NCI-H524 treated with DMSO at 0.1 percent for 48 hours (cell line): ENCODE measurements at regions not wholly inside any gene's neighbourhood (a gene's known extent, or its start where the extent isn't known, plus 50 kb on each side); places are given as distances from the start of the nearest gene placed in this dataset.
"Not testable (repeated sequence)": the region's sequence is repeated elsewhere in the genome, so short reads cannot be mapped to it uniquely, and the experiment has no call there.

Experiments
- DNase-seq: peaks from one replicate; lab custom pipeline; 2025; lab: John Stamatoyannopoulos, UW

DNA sequence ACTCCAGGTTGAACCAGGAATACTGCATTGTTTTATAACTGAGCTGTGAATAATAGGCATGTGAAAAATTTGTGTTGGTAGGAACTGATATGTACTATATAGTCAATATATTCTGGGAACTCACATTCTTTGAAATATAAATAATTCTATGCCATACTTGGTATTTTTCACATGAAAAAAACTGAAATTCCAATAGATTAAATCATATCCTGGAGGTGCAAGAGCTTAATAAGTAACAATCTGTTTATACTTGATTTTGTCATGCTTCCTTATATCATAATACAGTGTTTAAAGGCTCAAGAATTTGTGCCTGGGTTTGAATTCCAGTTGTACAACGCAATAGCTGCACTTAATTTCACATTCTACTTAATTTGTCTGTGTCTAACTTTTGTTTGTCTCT is 387.0 kb downstream of the USP25 start:
- DNase-seq = no peak

DNA sequence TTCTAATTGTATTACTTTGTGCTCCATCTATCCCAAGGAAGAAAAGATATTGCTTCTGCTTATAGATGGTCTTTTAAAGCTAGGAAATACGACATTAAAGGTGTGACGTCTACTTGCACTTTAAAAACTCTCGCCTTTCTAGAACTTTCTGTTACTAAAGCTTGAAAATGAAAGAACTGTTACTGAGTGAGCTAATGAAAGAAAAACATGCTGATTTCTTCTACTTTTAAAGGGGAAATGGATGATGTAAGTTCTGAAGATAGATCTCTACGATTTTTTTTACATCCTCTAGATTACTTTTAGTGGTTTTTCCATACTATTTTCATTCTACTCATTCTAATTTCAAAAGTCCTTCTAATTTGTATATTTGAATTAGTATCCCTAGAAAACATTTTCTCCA is 387.5 kb downstream of the USP25 start:
- DNase-seq = no peak

DNA sequence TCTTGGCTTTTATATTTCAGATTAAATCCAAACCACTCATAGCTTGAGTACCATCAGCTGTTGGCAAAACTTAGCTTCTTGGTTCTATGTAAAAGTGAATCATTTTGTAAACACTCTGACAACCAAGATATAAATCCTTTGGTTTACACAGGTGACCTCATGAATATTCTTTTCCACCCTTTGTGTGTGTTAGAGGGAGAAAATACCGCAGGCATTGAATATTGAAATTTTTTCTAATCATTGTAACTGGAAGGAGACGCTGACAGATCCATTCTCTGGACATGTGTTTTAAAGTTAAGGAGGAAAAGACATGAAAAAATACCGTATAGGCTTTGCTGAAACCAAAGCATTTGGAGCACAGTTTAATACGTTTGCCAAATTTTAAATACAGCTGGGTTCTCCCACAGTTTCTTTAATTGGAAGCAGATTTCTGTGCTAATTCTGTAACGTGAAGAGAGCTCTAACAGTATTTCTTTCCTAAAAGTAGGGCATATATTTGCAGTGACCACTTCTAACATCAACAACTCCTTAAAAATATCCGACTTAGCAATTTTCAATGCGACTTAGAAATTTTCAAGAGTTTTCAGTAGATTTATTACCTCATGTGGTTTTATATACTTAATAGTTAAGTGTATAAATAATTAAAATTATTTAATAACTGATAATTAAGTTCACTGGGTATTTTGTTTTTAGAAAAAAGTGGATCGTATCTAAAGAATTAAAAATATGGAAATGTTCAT is 388.2 kb downstream of the USP25 start:
- no peak for DNase-seq

DNA sequence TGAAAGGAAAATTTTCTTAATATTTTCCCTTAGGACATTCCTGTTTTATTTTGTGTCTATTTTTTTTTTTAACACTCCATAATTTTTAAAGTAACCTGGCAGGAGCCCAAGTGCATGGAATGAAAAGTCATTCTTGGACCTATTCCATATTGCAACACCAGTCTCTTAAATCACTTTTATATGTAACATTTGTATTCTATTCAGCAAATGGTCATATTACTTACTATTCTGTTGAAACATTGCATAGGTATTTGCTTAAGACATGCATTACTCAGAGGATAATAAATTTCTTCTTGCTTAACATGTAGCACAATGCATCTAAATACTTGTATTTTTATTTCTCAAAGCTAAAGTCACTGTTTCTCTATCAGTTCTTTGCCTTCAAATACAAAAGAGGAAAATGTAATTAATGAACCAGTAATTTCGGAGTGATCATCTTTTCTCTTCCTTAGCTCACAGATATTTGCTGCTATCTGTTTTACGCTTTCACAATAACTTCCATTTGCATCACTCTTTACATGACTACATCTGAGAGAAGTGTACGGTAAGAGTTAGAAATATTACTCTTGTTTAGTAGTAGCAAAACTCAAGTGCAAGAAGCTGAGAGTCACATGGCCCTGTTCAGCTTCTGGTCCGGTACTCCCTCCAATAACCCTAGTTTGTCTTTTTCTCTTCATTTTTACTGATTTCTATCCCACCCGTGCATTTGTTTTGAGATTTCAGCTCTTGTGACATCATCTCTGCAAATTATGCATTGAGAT is 394.8 kb downstream of the USP25 start:
- no peak for DNase-seq

DNA sequence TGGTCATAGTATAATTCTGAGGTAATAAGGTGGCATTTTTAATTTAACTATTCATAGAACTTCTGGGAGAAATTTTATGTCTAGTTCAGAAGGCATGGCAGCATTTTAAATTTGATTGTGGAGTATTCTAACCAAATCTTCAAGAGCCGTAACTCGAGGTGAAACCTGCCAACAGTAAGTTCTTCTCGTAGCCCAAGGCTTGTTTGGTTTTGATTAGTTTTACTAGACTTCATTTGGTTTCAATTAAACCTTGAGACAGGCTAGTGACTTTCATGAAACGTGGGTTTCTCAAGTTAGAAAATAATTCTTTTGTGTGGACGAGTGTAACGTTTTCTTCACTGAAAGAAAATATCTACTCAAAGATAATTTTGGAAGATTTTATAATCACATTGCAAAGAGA is 395.5 kb downstream of the USP25 start:
- no peak for DNase-seq

DNA sequence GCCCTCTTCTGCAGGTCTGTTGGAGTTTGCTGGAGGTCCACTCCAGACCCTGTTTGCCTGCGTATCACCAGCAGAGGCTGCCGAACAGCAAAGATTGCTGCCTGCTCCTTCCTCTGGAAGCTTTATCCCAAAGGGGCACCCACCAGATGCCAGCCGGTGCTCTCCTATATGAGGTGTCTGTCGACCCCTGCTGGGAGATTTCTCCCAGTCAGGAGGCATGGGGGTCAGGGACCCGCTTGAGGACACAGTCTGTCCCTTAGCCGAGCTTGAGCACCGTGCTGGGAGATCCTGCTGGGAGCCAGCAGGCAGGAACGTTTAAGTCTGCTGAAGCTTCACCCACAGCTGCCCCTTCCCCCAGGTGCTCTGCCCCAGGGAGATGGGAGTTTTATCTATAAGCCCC is 402.7 kb downstream of the USP25 start:
- not testable (repeated sequence) for DNase-seq

DNA sequence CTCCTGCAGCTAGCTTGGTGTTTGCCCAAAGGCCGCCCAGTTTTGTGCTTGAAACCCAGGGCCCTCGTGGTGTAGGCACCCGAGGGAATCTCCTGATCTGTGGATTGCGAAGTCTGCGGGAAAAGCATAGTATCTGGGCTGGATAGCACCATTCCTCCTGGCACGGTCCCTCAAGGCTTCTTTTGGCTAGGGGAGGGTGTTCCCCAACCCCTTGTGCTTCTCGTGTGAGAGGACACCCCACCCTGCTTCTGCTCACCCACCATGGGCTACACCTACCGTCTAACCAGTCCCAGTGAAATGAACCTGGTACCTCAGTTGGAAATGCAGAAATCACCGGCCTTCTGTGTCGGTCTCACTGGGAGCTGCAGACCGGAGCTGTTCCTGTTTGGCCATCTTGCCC is 403.5 kb downstream of the USP25 start:
- no peak for DNase-seq

DNA sequence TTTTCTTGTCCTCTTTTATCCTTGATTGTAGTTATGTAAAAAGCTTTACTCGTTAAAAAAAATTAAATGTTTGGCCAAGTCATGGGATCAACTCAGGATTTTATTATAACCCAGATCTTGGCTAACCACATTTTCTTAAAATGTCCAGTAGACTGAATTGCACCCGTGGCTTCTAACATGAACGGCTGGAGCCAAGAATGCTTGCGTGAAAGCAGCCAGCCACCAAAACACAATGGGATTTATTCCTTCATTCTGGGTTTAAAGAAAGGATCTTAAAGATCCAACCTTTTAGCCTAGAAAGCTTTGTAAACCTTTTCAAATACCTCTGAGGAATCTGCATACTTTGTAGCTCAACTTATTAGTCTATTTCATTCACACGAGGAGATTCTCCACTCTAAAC is 404.4 kb downstream of the USP25 start:
- no peak for DNase-seq

DNA sequence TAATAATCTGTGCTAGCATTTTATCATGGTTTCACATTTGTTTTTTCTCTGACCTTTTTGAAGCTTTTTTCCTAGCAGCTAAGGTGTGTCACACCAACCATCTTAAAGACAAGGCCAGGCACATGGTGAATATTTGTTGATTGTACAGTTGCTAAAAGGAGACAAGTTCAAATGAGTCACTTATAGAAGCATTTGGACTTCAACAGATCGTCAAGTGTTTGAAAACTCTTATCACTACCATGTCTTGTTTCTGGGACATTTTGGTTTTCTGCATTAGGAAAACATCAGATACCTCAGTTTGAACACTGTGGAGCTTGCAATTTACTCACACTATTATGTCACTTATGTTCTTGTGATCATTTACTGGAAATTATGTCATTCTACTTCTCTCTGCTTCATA is 407.3 kb downstream of the USP25 start:
- DNase-seq = no peak

DNA sequence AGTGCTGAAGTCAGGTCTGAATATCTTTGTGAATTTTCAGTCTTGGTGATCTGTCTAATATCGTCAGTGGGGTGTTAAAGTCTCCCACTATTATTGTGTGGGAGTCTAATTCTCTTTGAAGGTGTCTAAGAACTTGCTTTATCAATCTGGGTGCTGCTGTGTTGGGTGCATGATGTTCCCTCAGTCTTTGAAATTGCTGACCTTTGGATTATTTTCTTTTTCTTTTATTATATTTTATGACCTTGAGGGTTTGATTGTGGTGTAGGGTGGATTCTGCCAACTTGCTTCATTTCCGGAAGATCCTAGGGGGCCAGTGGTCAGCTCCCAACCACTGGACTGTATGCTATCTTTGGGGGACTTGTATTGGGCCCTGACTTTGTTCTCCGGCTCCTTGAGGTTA is 415.3 kb downstream of the USP25 start:
- DNase-seq = no peak

DNA sequence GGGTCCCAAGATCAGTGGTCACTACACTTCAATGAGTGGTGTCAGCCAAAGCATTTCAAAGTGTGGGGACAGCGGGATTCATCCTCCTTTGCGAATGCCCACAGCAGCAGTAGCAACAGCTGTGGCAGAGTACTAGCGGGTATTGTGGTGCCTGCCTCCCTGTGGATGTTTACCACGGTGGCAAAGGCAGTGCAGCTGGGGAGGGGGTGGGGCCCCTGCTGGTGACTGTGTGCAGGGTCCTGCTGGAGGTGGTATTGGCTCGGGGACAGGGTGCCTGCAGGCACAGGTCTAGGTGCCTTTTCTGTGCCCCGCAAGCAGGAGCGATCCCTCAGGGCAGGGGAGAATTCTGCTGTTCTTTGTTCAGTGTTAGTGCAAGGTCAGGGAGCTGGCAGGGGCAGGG is 415.7 kb downstream of the USP25 start:
- DNase-seq = no peak

DNA sequence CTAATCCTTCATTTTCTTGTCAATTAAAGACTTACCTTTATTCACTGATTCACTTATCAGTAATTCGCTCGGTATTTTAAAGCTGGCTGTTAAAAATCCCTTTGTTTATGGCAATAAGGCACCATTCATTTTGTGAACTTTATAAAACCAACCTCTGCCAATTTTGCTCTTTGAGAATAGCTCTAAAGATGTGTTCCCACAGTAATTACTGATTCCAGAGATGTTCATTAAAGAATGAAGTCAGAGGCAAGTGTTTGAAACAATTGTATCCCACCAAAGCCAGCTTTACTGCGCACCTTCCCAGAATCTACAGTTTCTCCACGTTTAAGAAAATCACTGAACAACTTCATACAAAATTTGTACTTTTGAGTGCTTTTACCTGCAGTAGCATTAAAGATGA is 424.5 kb downstream of the USP25 start:
- no peak for DNase-seq

DNA sequence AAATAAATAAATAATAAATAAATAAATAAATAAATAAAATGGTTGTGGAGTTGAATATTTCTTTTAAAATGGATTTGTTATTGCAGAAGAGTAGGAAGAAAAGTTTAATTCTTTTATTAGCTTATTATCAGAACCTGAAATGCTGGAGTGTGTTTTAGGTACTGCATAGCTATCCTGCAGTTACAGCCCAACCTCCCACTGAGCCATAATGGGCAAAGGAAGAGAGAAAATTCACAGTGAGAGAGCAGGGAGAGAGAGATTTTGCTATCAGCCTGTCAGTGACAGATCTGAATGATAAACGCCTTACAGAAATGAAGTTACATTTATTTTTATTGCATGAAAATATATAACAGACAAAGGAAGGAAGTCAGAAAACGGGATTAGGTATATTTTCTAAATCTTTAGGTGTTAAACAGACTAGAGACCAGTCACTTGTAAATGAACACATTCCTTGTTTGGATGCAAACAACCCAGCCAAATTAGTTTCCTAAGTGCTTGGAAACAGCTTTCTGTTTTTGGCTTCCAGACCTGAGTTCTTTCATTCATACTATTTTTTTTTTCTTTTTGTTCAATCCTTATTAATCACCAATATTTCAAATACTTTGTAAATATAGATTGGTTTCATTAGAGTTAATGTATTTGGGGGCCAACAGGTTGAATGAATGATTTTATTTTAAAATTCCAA is 425.3 kb downstream of the USP25 start:
- no peak for DNase-seq

DNA sequence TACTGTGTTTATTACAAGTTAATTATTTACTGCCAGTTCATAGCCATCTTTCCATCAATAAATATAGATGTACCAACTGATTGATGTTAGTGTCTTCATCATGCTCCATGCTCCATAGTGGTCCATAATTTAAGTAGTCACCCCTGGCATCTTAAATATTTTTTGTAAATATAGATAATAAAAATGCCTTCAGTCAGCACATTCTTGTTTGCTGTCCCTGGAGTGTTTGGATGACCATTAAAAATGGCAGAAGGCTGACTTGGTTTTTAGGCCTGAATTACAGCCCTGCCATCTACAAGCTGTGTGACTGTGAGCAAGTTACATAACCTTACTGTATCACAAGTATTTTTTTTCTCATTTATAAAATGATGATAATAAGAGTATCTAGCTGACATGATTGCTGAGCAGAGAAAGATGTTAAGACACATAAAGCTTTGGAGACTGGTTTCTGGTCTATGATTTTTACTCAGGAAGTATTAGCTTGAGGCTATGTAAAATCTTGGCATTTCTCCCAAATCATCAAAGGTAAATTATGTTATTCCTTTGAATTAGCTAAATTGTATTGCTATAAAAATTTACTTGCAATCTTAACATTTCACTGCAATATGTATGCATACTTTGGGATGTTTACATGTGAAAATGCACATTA is 427.2 kb downstream of the USP25 start:
- DNase-seq = no peak

DNA sequence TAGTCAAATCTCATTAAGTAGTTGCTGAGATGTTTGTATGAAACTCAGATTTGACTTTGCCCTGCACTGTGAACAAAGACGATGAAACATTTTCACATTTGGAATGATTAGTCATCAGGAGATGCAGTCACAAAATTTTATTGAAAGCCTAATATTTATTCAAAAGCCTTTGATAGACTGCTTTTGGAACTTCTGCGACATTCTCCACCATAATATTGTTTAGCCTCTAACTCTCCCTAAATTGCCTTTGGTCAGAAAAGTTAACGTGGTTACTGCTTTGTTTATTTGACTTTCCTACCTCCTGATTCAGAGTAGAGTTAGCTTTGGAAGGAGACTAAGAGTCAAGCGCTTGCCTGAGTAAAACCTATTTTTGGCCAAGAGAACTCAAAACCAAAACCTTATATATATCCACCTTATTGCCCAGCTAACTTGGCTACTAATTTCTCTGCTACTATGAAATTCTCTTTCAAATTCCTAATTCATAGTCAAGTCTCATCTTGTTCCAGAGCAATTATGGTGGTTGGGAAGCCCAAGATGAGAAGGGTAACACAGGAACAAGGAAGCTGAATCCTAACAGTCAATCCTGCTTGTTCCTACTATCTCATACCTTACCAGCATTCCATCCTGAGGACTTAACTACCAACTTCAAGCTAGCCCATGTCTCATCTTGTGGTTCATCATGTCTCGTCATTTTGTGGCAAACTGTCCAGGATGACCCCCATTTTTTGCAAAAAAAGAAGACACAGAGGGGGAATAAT is 429.6 kb downstream of the USP25 start:
- no peak for DNase-seq

DNA sequence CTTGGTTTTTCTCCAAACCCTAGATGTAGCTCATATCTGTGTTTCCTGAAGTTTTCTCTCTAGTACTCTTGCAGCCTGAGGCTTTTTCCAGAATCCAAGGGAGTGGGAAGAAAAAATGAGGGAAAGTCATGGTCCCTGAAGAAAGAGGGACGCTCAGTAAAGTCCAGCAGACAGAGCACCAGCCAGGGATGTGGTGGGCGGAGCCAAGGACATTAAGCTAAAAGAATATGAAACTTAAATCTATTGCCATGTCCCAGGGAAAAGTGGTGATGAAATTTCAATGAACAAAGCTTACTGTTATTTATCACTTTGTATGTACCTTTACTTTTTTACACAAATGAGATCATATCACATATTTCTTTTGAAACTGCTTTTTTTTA is 430.2 kb downstream of the USP25 start:
- DNase-seq = no peak

DNA sequence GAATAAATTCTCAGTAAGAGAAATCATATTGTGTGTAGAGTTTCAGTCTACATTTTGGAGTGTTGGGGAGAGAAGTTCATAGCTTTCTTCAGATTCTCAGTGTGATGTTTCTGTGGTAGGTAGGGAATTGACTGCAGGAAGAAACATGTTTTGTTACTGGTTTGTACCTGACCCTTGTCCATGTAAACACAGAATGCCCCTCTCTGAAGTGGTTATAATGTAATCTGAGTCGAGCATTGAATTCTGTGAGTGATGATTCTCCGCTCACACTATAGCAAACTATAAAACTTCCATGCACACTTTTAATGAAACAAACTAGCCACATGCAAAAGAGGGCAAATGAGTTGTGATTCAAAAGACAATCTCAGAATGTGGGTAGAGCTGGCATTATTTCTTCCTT is 433.2 kb downstream of the USP25 start:
- no peak for DNase-seq

DNA sequence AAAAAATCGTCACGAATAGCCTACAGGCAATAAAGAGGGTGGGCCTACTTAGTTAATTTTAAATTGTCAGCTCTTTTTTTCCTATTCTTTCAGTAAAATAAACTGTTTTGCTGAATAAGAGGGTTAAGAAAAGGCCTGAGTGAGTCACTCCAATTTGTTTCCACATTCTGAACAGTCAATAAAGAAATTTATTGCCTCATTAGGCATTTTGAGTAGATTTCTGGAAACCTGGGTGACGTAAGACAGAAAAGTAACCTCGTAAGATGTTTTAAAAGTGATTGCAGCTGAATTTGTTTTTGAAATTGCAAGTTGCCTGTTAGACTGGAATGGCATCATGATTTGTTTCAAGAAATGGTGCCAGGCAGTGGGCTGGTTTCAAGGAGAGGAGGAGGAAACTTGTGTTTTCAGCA is 439.3 kb downstream of the USP25 start:
- no peak for DNase-seq

DNA sequence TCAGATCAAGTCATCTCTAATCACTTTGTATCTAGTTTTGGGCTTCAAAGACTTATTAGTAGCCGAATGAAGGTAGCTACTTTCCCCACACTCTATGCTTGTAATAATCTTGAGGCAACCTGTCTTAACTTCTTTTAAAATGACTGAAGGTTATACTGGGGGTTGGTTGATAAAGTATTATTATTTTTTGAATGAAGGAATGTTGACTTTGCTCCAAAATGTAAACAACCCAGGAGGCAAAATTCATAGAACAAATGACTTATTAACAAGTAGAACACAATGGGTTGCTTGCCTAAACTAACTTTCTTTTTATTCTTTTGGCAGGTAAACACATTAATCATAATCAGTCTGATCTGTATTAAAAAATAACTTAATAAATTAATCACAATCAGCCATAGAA is 440.0 kb downstream of the USP25 start:
- DNase-seq = no peak

DNA sequence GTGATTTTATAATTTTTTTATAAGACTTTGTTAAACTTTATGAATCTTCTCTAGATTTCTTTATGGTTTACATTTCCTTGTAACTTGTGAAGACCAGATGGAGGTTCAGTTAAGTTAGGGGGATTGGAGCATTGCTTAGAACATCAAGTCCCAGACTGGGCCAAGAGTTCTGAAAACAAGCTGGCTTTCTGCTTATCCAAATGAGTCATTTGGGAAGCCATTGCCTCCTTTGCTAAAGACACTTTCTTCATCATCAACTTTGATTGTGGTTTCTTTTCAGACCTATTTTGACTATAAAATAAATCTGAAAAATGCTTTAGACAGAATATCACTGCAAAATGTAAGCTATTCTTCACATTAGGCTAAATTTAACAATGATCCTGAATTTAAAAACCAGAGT is 446.8 kb downstream of the USP25 start:
- DNase-seq = no peak

DNA sequence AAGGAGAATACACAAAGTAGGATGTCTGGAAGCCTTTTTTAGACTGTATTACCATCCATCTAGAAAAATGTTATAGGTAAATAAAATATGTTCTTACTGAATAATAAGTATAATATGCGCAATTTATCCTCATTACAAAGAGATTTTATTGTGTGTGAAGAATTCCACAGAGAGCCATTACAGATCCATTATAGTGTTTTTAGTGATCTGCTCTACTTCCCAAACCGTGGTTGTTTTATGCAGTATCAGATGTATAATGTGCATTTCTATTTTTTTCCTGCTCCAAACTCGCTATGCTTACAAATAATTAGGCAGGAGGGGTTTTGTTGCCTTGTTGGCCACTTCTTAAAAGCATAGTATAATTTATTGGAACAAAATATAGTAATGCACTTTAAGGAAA is 447.8 kb downstream of the USP25 start:
- DNase-seq = no peak

DNA sequence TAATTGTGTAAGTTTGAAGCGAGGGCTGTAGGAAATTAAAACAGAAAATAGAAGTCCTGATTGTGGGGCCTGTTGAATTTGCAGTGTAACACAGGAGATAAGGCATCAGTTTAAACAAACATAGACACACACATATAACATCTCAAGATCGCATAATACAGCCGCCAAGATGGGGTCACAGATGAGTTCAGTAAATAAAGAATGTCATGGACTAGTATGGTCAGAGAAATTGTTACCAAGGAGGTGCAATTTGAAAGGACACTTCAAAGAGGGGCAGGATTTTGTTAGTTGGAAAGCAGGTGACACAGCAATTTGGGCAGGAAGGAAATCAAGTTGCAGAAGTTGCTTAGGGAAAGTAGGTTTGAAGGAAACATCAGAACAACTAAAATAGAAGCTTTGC is 450.0 kb downstream of the USP25 start:
- DNase-seq = no peak
